Nephron (organoid): ENCODE measurements at regions not wholly inside any gene's neighbourhood (a gene's known extent, or its start where the extent isn't known, plus 50 kb on each side); places are given as distances from the start of the nearest gene placed in this dataset.
A peak's percentile ranks its signal among the peaks of the same experiment; 100 is the strongest.

Source experiments
- H3K27ac Mint-ChIP-seq, 3 experiments: 2 replicates each; pipeline ENCODE4 v1.8.0; 2020; ENCODE audit warnings: mixed read lengths in 3 of 3, mild to moderate bottlenecking in 2 of 3, moderate library complexity in 1 of 3
- H3K27me3 Mint-ChIP-seq: 2 replicates; pipeline ENCODE4 v1.8.0; 2021; ENCODE audit warnings: low read depth, mild to moderate bottlenecking, moderate library complexity, mixed read lengths
- H3K36me3 Mint-ChIP-seq: 2 replicates; pipeline ENCODE4 v1.8.0; 2020; ENCODE audit warnings: low read depth, mixed read lengths
- H3K4me1 Mint-ChIP-seq: 2 replicates; pipeline ENCODE4 v1.8.0; 2020; ENCODE audit warnings: mixed read lengths
- H3K4me3 Mint-ChIP-seq, 3 experiments: 2 replicates each; pipeline ENCODE4 v1.8.0; 2020; ENCODE audit warnings: mild to moderate bottlenecking in 3 of 3, mixed read lengths in 3 of 3, moderate library complexity in 2 of 3
- H3K9me3 Mint-ChIP-seq: 2 replicates; pipeline ENCODE4 v1.8.0; 2020; ENCODE audit warnings: mixed read lengths
- TF ChIP-seq, protein P1 (sequence below), 3 experiments: fragments of 200-600 bp; sonication (generic); IDR thresholded peaks; one replicate each; pipeline ENCODE4 v1.5.0; 2021; ENCODE audit warnings: antibody characterized with exemption in 3 of 3; ENCODE audit not compliant: unreplicated experiment in 3 of 3

DNA sequence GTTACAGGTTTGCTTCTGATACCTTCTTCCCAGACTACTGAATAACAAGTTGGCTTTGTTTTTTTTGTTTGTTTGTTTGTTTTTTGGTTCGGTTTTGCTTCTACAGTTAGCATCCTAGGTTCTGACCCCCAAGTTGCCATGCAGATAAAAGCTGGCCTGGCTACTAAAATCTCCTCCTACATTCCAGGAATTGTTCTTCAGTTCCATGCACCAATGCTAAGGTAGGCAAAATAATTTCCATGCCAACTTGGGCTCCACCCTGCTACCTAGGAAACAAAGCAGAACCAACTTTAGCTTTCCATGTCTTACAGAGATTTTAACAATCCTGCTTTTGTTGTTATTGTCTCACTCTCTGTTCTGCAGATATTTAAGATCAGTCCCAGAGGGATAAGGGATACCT lies 495.5 kb upstream of the SOX9 start:
- Mint-ChIP-seq H3K27ac (no peak overlapping the region), H3K27me3 (no peaks in the 10 kb centered on the region)

DNA sequence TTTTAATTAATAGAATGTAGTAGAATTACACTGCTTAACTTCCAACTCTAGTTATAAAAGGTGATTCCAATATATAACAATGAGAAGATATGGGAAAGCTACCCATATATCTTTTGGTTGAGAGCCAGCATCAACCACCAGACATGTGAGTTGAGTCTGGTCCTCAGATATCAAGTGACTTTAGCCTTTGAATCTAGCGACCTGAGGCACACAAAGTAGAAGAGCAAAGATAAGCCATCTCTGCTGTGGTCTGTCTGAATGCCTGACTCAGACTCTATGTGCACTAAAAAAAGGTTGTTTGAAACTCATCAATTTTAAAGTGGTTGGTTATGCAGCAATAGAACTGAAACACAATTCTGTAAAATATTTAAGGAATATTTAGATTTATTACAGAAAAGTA lies 492.5 kb upstream of the SOX9 start:
- Mint-ChIP-seq H3K27ac (no peak overlapping the region), H3K4me1 (peaks cover 22% of the 10 kb centered on the region), H3K36me3 (no peaks in the 10 kb centered on the region), H3K4me3 (no peak overlapping the region), H3K27me3 (no peaks in the 10 kb centered on the region), H3K9me3 (peaks cover 3% of the 10 kb centered on the region)
- TF ChIP-seq, protein P1, sequence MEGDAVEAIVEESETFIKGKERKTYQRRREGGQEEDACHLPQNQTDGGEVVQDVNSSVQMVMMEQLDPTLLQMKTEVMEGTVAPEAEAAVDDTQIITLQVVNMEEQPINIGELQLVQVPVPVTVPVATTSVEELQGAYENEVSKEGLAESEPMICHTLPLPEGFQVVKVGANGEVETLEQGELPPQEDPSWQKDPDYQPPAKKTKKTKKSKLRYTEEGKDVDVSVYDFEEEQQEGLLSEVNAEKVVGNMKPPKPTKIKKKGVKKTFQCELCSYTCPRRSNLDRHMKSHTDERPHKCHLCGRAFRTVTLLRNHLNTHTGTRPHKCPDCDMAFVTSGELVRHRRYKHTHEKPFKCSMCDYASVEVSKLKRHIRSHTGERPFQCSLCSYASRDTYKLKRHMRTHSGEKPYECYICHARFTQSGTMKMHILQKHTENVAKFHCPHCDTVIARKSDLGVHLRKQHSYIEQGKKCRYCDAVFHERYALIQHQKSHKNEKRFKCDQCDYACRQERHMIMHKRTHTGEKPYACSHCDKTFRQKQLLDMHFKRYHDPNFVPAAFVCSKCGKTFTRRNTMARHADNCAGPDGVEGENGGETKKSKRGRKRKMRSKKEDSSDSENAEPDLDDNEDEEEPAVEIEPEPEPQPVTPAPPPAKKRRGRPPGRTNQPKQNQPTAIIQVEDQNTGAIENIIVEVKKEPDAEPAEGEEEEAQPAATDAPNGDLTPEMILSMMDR (IDR thresholded peaks at IDR 0.05; ENCODE audit: unreplicated experiment in 3 of 3): no peak

More for the DNA sequence above, 495.5 kb upstream of the SOX9 start:
- H3K4me1 Mint-ChIP-seq: no peaks in the 10 kb centered on the region
- H3K36me3 Mint-ChIP-seq: no peaks in the 10 kb centered on the region
- H3K4me3 Mint-ChIP-seq: no peak overlapping the region
- TF ChIP-seq, protein P1 (IDR thresholded peaks at IDR 0.05; ENCODE audit: unreplicated experiment in 3 of 3): no peak
- peaks cover 5% of the 10 kb centered on the region for H3K9me3 Mint-ChIP-seq

DNA sequence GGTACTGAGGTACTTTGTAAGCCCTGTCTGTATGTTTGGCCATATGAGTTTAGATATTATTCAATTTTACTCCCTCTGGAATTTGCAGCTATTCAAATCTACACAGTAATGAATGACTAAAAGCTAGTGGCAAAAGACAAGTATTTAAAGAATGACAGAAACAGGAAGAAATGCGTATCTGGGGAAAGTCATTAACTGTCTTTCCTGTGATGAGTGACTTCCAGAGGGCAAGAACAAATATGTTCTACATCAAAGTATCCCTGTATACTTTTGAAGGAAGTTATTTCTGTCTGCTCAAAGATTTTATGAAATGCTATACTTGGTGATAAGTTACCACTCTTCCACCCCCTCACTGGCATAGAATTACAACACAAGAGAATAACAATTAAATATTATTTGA lies 489.3 kb upstream of the SOX9 start:
- Mint-ChIP-seq H3K27ac (peak overlapping the region in 1 of 3 experiments; percentile 81), H3K36me3 (no peaks in the 10 kb centered on the region), H3K4me1 (peaks cover 24% of the 10 kb centered on the region), H3K9me3 (no peaks in the 10 kb centered on the region), H3K27me3 (no peaks in the 10 kb centered on the region), H3K4me3 (no peak overlapping the region)
- TF ChIP-seq, protein P1 (IDR thresholded peaks at IDR 0.05; ENCODE audit: unreplicated experiment in 3 of 3): no peak

DNA sequence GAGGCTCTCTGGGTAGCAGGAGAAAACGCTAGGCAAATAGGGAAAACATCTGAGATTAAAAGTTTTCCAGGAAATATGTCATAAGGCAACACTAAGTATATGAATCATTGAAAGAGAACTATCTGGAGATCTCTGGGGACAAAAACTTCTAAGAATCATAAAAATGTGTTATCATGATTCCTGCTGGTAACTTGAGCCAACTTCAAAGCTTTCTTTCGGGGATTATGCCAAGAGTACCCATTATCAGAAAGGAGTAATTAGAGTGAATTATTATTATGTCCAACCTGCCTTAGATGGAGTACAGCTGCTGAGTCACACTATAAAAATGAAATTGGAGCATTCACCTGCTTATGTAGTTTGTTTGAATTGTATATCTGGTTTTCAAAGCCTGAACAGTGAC lies 488.5 kb upstream of the SOX9 start:
- no peaks in the 10 kb centered on the region for H3K27me3 Mint-ChIP-seq
- H3K4me1 Mint-ChIP-seq: peaks cover 24% of the 10 kb centered on the region
- no peak overlapping the region for H3K4me3 Mint-ChIP-seq
- no peaks in the 10 kb centered on the region for H3K36me3 Mint-ChIP-seq
- H3K9me3 Mint-ChIP-seq: no peaks in the 10 kb centered on the region
- TF ChIP-seq, protein P1 (IDR thresholded peaks at IDR 0.05; ENCODE audit: unreplicated experiment in 3 of 3): no peak
- H3K27ac Mint-ChIP-seq: peak overlapping the region in 2 of 3 experiments; percentile 4 to 81

DNA sequence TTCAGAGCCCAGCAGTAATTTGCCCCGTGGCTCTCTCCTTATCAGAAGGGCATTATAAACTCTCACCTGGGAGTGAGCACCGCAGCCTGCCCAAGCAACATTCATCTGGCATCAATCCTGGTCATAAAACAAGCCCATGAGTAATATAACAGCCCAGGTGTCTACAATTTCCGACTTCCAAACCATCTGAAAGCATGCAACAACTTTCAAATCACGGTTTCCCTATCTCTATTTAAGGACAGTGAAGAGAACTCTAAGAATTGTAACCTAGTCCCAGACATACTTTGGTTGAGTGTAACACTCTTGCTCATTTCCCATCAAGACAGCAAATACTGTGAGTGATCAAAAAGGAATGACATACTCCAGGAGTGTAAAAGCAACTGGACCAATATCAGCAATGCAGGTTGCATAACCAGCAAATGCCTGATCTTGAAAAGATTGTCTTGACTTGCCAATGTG lies 487.4 kb upstream of the SOX9 start:
- Mint-ChIP-seq H3K4me1 (peaks cover 24% of the 10 kb centered on the region), H3K36me3 (no peaks in the 10 kb centered on the region)
- TF ChIP-seq, protein P1 (IDR thresholded peaks at IDR 0.05; ENCODE audit: unreplicated experiment in 3 of 3): no peak

GRCh38 chr17:71634376-71634775 lies 486.4 kb upstream of the SOX9 start:
- H3K4me1 Mint-ChIP-seq: peaks cover 24% of the 10 kb centered on the region
- no peak overlapping the region for H3K27ac Mint-ChIP-seq
- TF ChIP-seq, protein P1 (IDR thresholded peaks at IDR 0.05; ENCODE audit: unreplicated experiment in 3 of 3): no peak
- H3K27me3 Mint-ChIP-seq: no peaks in the 10 kb centered on the region
- H3K4me3 Mint-ChIP-seq: no peak overlapping the region
- H3K9me3 Mint-ChIP-seq: no peaks in the 10 kb centered on the region
- no peaks in the 10 kb centered on the region for H3K36me3 Mint-ChIP-seq

More for the DNA sequence above, 487.4 kb upstream of the SOX9 start:
- Mint-ChIP-seq H3K9me3 (no peaks in the 10 kb centered on the region), H3K27me3 (no peaks in the 10 kb centered on the region), H3K27ac (no peak overlapping the region), H3K4me3 (no peak overlapping the region)
